ENCODE measurements at regions not wholly inside any gene's neighbourhood (a gene's known extent, or its start where the extent isn't known, plus 50 kb on each side); places are given as distances from the start of the nearest gene placed in this dataset.

DNA sequence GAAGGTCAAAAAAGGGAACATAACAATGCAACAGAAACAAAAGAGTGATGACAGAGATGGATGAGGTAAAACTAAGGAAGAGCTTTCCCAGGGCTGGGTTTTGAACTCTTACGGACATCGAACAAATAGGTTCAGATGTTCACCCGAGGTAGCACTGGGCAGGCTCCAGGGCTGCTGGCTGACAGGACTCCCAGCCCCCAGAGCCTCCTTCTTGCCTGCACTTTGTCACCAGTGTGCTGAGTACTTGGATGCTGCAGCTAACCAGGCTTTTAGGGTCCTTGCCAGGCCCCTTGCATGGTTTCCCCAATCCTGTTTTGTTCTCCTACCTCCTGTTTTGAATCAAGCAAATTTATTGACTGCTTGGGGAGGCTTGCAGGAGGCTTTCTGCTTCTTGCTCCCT is 322.9 kb downstream of the DYSF start:
- no TSS peak for BruUV-seq (replicated peaks)
- WGBS (ENCODE audit: insufficient coverage, low coverage, missing lambda C conversion rate), result 0% methylated on average over 3 of the region's 3 CpGs
- FAIRE-seq, result no peak

More for the DNA sequence above, 322.9 kb downstream of the DYSF start:
- TF ChIP-seq PTTG1 (tag; IDR thresholded peaks at IDR 0.05; ENCODE audit: low read depth) (no peak), GABPA (tag; conservative IDR thresholded peaks at IDR 0.05; ENCODE audit: low read depth) (no peak), COPS2 (conservative IDR thresholded peaks at IDR 0.05) (no peak), L3MBTL2 (IDR thresholded peaks at IDR 0.05) (no peak), NR1H2 (CRISPR knock-in tag; IDR thresholded peaks at IDR 0.05) (no peak), SUPT5H (IDR thresholded peaks at IDR 0.05) (no peak), RAD51 (IDR thresholded peaks at IDR 0.05; ENCODE audit: borderline replicate concordance, low read depth) (no peak), FOXP1 (CRISPR knock-in tag; IDR thresholded peaks at IDR 0.05) (no peak), JUN (IDR thresholded peaks at IDR 0.05; ENCODE audit: borderline replicate concordance, low read depth, low read length) (no peak), JUN (CRISPR knock-in tag; IDR thresholded peaks at IDR 0.05; ENCODE audit: borderline replicate concordance) (no peak)
- TF ChIP-seq, protein P1, sequence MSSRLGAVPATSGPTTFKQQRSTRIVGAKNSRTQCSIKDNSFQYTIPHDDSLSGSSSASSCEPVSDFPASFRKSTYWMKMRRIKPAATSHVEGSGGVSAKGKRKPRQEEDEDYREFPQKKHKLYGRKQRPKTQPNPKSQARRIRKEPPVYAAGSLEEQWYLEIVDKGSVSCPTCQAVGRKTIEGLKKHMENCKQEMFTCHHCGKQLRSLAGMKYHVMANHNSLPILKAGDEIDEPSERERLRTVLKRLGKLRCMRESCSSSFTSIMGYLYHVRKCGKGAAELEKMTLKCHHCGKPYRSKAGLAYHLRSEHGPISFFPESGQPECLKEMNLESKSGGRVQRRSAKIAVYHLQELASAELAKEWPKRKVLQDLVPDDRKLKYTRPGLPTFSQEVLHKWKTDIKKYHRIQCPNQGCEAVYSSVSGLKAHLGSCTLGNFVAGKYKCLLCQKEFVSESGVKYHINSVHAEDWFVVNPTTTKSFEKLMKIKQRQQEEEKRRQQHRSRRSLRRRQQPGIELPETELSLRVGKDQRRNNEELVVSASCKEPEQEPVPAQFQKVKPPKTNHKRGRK (tag; IDR thresholded peaks at IDR 0.05), result no peak
- TF ChIP-seq, protein P2, sequence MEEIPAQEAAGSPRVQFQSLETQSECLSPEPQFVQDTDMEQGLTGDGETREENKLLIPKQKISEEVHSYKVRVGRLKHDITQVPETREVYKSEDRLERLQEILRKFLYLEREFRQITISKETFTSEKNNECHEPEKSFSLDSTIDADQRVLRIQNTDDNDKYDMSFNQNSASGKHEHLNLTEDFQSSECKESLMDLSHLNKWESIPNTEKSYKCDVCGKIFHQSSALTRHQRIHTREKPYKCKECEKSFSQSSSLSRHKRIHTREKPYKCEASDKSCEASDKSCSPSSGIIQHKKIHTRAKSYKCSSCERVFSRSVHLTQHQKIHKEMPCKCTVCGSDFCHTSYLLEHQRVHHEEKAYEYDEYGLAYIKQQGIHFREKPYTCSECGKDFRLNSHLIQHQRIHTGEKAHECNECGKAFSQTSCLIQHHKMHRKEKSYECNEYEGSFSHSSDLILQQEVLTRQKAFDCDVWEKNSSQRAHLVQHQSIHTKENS (CRISPR knock-in tag; IDR thresholded peaks at IDR 0.05), result no peak
- H3K27ac ChIP-seq (ENCODE audit: extremely low read depth, low read depth, low read length), result no peak overlapping the region
- H4K20me1 ChIP-seq (replicated peaks; ENCODE audit: control insufficient read depth, insufficient read depth, low read length), result no peaks in the 10 kb centered on the region
- H3K9me1 ChIP-seq (ENCODE audit: control insufficient read depth, insufficient read depth, low read length), result no peaks in the 10 kb centered on the region
- no peaks in the 10 kb centered on the region for H3K9me3 ChIP-seq (replicated peaks; ENCODE audit: control insufficient read depth, insufficient read depth, low read depth, low read length)
- no peak overlapping the region for H3K4me3 ChIP-seq
- intact Hi-C loops (cut with micrococcal nuclease), result no loop called here
- no peaks in the 10 kb centered on the region for H3K4me1 ChIP-seq (replicated peaks in 1 of 2; ENCODE audit: control insufficient read depth in 2 of 2, insufficient read depth in 2 of 2, low read length in 2 of 2)
- no peak overlapping the region for H3K9ac ChIP-seq (ENCODE audit: insufficient read depth in 1 of 2, low read depth in 2 of 2, low read length in 2 of 2)
- in situ Hi-C loops (cut with MboI), result loop anchor here (5.0 kb wide), 1 partner anchor 69 kb away; no protein-coding TSS in a partner anchor
- ChIA-PET POLR2A (interaction anchor here (1.1 kb wide), 1 partner anchor 8 kb away, joined by 3 read pairs; no protein-coding TSS in a partner anchor), CTCF (ENCODE audit: low intra/inter-chr PET ratio) (no interaction called here)
- peaks cover 0 to 20% of the 10 kb centered on the region in 2 experiments; a peak in 2 of 5 replicates for H3K27me3 ChIP-seq (ENCODE audit: control insufficient read depth in 2 of 2, insufficient read depth in 2 of 2, low read length in 2 of 2)
- no peak overlapping the region for H3K4me2 ChIP-seq (ENCODE audit: insufficient read depth, low read length)
- DNase-seq (ENCODE audit: extremely low read depth in 1 of 4, low spot score in 3 of 4) (no peak), ATAC-seq (no peak)
- no peaks in the 10 kb centered on the region for H3K36me3 ChIP-seq (ENCODE audit: control insufficient read depth, insufficient read depth, low read length)
- H2AFZ ChIP-seq (ENCODE audit: low read depth, low read length), result no peak overlapping the region
- no peaks in the 10 kb centered on the region for H3K79me2 ChIP-seq (ENCODE audit: control insufficient read depth, insufficient read depth, low read length)

Measured in K562 (cell line).